Hepatocyte (in vitro differentiated cells): ENCODE measurements at regions not wholly inside any gene's neighbourhood (a gene's known extent, or its start where the extent isn't known, plus 50 kb on each side); places are given as distances from the start of the nearest gene placed in this dataset.

ENCODE experiments used
- DNase-seq: peaks from one replicate; pipeline ENCODE4 v3.0.0-alpha.2; 2016; ENCODE audit warnings: low spot score
- H2AFZ ChIP-seq: fragments of 200-600 bp; sonication (generic); 2 replicates; pipeline ENCODE4 v1.6.0; 2016; ENCODE audit warnings: antibody characterized with exemption, mild to moderate bottlenecking
- H3K27ac ChIP-seq: fragments of 200-600 bp; sonication (generic); 2 replicates; pipeline ENCODE4 v1.5.1; 2016; ENCODE audit warnings: mild to moderate bottlenecking
- H3K27me3 ChIP-seq: fragments of 200-600 bp; sonication (generic); 2 replicates; pipeline ENCODE4 v1.6.1; 2016
- H3K36me3 ChIP-seq: fragments of 200-600 bp; sonication (generic); replicated peaks from 2 replicates; pipeline ENCODE4 v1.5.1; 2016; ENCODE audit warnings: low read depth; ENCODE audit not compliant: insufficient read depth
- H3K4me1 ChIP-seq: fragments of 200-600 bp; sonication (generic); 2 replicates; pipeline ENCODE4 v1.5.1; 2016; ENCODE audit warnings: mild to moderate bottlenecking, moderate library complexity; ENCODE audit not compliant: insufficient read depth
- H3K4me2 ChIP-seq: fragments of 200-600 bp; sonication (generic); 2 replicates; pipeline ENCODE4 v1.6.0; 2016
- H3K4me3 ChIP-seq: fragments of 200-600 bp; sonication (generic); 2 replicates; pipeline ENCODE4 v1.5.1; 2016; ENCODE audit warnings: mild to moderate bottlenecking
- H3K79me2 ChIP-seq: fragments of 200-600 bp; sonication (generic); 2 replicates; pipeline ENCODE4 v1.6.0; 2017; ENCODE audit warnings: mild to moderate bottlenecking
- H3K9me2 ChIP-seq: fragments of 200-600 bp; sonication (generic); replicated peaks from 2 replicates; pipeline ENCODE4 v1.6.0; 2017; ENCODE audit warnings: mild to moderate bottlenecking; ENCODE audit not compliant: insufficient read depth
- H3K9me3 ChIP-seq: fragments of 200-600 bp; sonication (generic); 2 replicates; pipeline ENCODE4 v1.5.1; 2016; ENCODE audit warnings: low read depth, mild to moderate bottlenecking
- H4K20me1 ChIP-seq: fragments of 200-600 bp; sonication (generic); 2 replicates; pipeline ENCODE4 v1.6.0; 2016; ENCODE audit warnings: mild to moderate bottlenecking; ENCODE audit not compliant: insufficient read depth, poor library complexity, severe bottlenecking
- CTCF ChIP-seq: fragments of 200-600 bp; sonication (generic); IDR thresholded peaks from 2 replicates; pipeline ENCODE4 v1.5.1; 2016; ENCODE audit warnings: antibody characterized with exemption, mild to moderate bottlenecking; ENCODE audit not compliant: poor library complexity
- EZH2 ChIP-seq: fragments of 200-600 bp; sonication (generic); IDR thresholded peaks from 2 replicates; pipeline ENCODE4 v1.6.1; 2016; ENCODE audit warnings: antibody characterized with exemption, mild to moderate bottlenecking, borderline replicate concordance
- EZH2phosphoT487 ChIP-seq: fragments of 200-600 bp; sonication (generic); IDR thresholded peaks from one replicate; pipeline ENCODE4 v1.6.1; 2018; ENCODE audit warnings: antibody characterized with exemption, mild to moderate bottlenecking, low read depth, moderate library complexity; ENCODE audit not compliant: unreplicated experiment, severe bottlenecking
- WGBS: methylation state at CpG from one replicate; pipeline ENCODE4 v1.1.6; 2016; ENCODE audit warnings: low lambda C conversion rate; ENCODE audit errors: missing lambda C conversion rate; 5-methylcytosine and 5-hydroxymethylcytosine counted together

- Histone ChIP-seq H3K4me1 (no peaks in the 10 kb centered on the region), H3K9me2 (no peaks in the 10 kb centered on the region), H3K27me3 (no peaks in the 10 kb centered on the region), H3K4me2 (no peak overlapping the region), H3K36me3 (no peaks in the 10 kb centered on the region), H4K20me1 (no peaks in the 10 kb centered on the region), H2AFZ (no peak overlapping the region), H3K9me3 (no peaks in the 10 kb centered on the region), H3K4me3 (no peak overlapping the region), H3K79me2 (no peaks in the 10 kb centered on the region), H3K27ac (no peak overlapping the region)
- no peak for TF ChIP-seq EZH2phosphoT487
- TF ChIP-seq EZH2: no peak
- TF ChIP-seq CTCF: no peak
- 82% methylated on average over 22 of the region's 22 CpGs for WGBS
- DNase-seq: no peak
These were observed 170.3 kb downstream of the NUP210 start for GRCh38 chr3:13249664-13250390.

- Histone ChIP-seq H3K4me2 (no peak overlapping the region), H3K9me2 (no peaks in the 10 kb centered on the region), H3K9me3 (no peaks in the 10 kb centered on the region), H3K4me1 (no peaks in the 10 kb centered on the region), H3K27me3 (no peaks in the 10 kb centered on the region), H3K36me3 (no peaks in the 10 kb centered on the region), H2AFZ (no peak overlapping the region), H3K4me3 (no peak overlapping the region), H3K27ac (no peak overlapping the region), H3K79me2 (no peaks in the 10 kb centered on the region), H4K20me1 (no peaks in the 10 kb centered on the region)
- WGBS: 81% methylated on average over 6 of the region's 6 CpGs
- DNase-seq: no peak
- TF ChIP-seq EZH2phosphoT487 (no peak), CTCF (no peak), EZH2 (no peak)
These were observed 171.5 kb downstream of the NUP210 start for GRCh38 chr3:13248640-13249039.

GRCh38 chr3:13245615-13245978 lies 172.4 kb upstream of the IQSEC1 start:
- TF ChIP-seq CTCF: no peak
- TF ChIP-seq EZH2phosphoT487: no peak
- no peak for TF ChIP-seq EZH2
- Histone ChIP-seq H3K27ac (no peak overlapping the region), H2AFZ (no peak overlapping the region), H3K27me3 (no peaks in the 10 kb centered on the region), H4K20me1 (no peaks in the 10 kb centered on the region), H3K36me3 (no peaks in the 10 kb centered on the region), H3K9me3 (no peaks in the 10 kb centered on the region), H3K4me1 (no peaks in the 10 kb centered on the region), H3K79me2 (no peaks in the 10 kb centered on the region), H3K4me2 (no peak overlapping the region), H3K9me2 (no peaks in the 10 kb centered on the region), H3K4me3 (no peak overlapping the region)
- 77% methylated on average over 8 of the region's 8 CpGs for WGBS
- DNase-seq: no peak
